ENCODE measurements at regions not wholly inside any gene's neighbourhood (a gene's known extent, or its start where the extent isn't known, plus 50 kb on each side); places are given as distances from the start of the nearest gene placed in this dataset.

- no peak for DNase-seq
Measured at GRCh38 chr18:10182009-10182624, 268.3 kb downstream of the VAPA start.

- DNase-seq, result no peak
Measured at GRCh38 chr18:10184776-10185175, 269.7 kb upstream of the APCDD1 start.

- no peak for DNase-seq
Measured at GRCh38 chr18:10188971-10189810, 265.2 kb upstream of the APCDD1 start.

GRCh38 chr18:10190564-10190963 is 263.9 kb upstream of the APCDD1 start:
- DNase-seq, result no peak

GRCh38 chr18:10193444-10193843 is 261.0 kb upstream of the APCDD1 start:
- no peak for DNase-seq

- peak; percentile 8 for DNase-seq
Measured at GRCh38 chr18:10194592-10194991, 259.8 kb upstream of the APCDD1 start.

- no peak for DNase-seq
Measured at GRCh38 chr18:10195529-10195928, 258.9 kb upstream of the APCDD1 start.

GRCh38 chr18:10197097-10197496 is 257.3 kb upstream of the APCDD1 start:
- DNase-seq, result no peak

GRCh38 chr18:10201226-10201625 is 253.2 kb upstream of the APCDD1 start:
- DNase-seq, result no peak

- no peak for DNase-seq
Measured at GRCh38 chr18:10201659-10202058, 252.8 kb upstream of the APCDD1 start.

- peak; percentile 99 for DNase-seq
Measured at GRCh38 chr18:10202845-10203321, 251.6 kb upstream of the APCDD1 start.

GRCh38 chr18:10205151-10205550 is 249.3 kb upstream of the APCDD1 start:
- peak; percentile 13 for DNase-seq

- DNase-seq, result no peak
Measured at GRCh38 chr18:10207682-10208345, 246.6 kb upstream of the APCDD1 start.

GRCh38 chr18:10209302-10209701 is 245.1 kb upstream of the APCDD1 start:
- DNase-seq, result no peak

- no peak for DNase-seq
Measured at GRCh38 chr18:10210057-10210633, 244.3 kb upstream of the APCDD1 start.

GRCh38 chr18:10213526-10213925 is 240.9 kb upstream of the APCDD1 start:
- DNase-seq, result no peak

GRCh38 chr18:10215446-10215845 is 239.0 kb upstream of the APCDD1 start:
- DNase-seq, result peak; percentile 19

GRCh38 chr18:10216791-10217190 is 237.6 kb upstream of the APCDD1 start:
- no peak for DNase-seq

- no peak for DNase-seq
Measured at GRCh38 chr18:10217211-10217610, 237.2 kb upstream of the APCDD1 start.

GRCh38 chr18:10225300-10225699 is 229.1 kb upstream of the APCDD1 start:
- DNase-seq, result no peak

- DNase-seq, result no peak
Measured at GRCh38 chr18:10226971-10227370, 227.5 kb upstream of the APCDD1 start.

- peak; percentile 53 for DNase-seq
Measured at GRCh38 chr18:10228326-10228725, 226.1 kb upstream of the APCDD1 start.

GRCh38 chr18:10229458-10229857 is 225.0 kb upstream of the APCDD1 start:
- DNase-seq, result no peak

Data from NCI-H82 (cell line).